ENCODE measurements at regions not wholly inside any gene's neighbourhood (a gene's known extent, or its start where the extent isn't known, plus 50 kb on each side); places are given as distances from the start of the nearest gene placed in this dataset.

- no peak for TF ChIP-seq FOXP2 (optimal IDR thresholded peaks at IDR 0.05; ENCODE audit: borderline replicate concordance, extremely low read depth, extremely low read length, insufficient read depth)
Observed at GRCh38 chr6:43949551-43949991, 177.7 kb downstream of the MRPL14 start.

DNA sequence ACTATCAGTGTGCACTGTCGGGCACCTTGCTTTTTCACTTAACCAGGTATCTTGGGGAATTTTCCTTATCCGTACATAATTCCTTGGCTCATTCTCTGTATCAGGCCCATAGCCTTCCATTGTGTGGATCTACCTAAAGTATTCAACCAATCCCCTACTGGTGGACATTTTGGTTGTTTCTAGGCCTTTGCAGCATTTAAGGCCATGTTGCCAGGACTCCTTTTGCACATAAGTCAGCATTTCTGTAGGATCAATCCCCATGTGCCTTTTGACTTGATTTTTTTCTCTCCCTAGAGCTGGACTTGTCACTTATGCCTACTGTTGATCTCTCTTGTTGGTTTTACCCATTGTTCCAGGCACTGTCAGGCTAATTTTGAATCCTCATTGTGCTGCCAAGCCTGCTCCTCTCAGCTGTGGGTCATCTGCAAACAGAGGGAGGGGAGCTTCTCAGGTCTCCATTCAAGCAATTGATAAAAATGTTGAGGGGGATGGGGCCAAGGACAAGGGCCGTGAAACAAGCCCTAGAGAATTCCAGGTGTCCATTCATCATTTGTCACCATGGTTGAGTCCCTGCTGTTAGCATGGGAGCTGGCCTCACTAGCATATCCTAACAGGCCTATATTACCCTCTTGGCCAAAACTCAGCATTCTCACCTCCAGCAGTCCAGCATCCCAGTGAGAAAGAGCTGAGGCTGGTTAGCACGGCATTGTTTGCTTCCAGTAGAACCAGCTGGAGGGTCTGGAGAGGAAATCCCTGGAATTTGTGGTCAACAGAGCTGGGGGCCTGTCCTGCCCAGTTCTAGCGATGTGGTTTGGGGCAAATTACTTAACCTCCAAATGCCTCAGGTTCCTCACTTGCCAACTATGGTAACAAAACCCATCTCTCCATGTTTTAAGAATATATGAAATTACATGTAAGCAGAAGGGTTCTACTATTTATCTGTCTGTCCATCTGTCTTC is 178.4 kb downstream of the MRPL14 start:
- TF ChIP-seq FOXP2 (optimal IDR thresholded peaks at IDR 0.05; ENCODE audit: borderline replicate concordance, extremely low read depth, extremely low read length, insufficient read depth): no peak
- TF ChIP-seq REST (IDR thresholded peaks at IDR 0.05; ENCODE audit: insufficient read depth in 1 of 2, low read depth in 2 of 2, low read length in 2 of 2): no peak
- TF ChIP-seq SIN3A (IDR thresholded peaks at IDR 0.05; ENCODE audit: borderline replicate concordance, insufficient read depth, low read length): no peak
- no peak for TF ChIP-seq POLR2AphosphoS5 (IDR thresholded peaks at IDR 0.05; ENCODE audit: low read depth, low read length)
- no peak for TF ChIP-seq TAF1 (IDR thresholded peaks at IDR 0.05; ENCODE audit: borderline replicate concordance, insufficient read depth, low read length)

DNA sequence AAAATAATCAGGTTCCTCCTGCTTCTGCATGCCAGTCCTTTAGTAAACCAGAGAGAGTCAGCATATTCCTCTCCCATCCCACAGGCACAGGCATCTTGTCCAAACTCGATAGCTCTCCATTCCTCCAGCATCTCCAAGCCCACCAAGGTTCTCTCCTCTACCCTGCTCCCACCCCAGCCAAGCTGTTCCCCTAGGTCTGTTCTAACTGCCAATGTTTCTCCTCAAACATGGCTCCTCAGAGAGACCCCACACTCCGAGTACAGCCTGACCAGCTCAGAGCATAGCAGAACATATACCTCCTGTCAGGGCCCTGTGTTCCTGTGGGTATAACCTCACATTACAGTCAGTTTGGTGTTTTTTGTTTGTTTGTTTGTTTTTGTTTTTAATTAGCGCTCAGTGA is 177.8 kb downstream of the VEGFA start:
- TF ChIP-seq TAF1 (IDR thresholded peaks at IDR 0.05; ENCODE audit: borderline replicate concordance, insufficient read depth, low read length) (no peak), POLR2AphosphoS5 (IDR thresholded peaks at IDR 0.05; ENCODE audit: low read depth, low read length) (no peak), SIN3A (IDR thresholded peaks at IDR 0.05; ENCODE audit: borderline replicate concordance, insufficient read depth, low read length) (no peak), REST (IDR thresholded peaks at IDR 0.05; ENCODE audit: insufficient read depth in 1 of 2, low read depth in 2 of 2, low read length in 2 of 2) (no peak), FOXP2 (optimal IDR thresholded peaks at IDR 0.05; ENCODE audit: borderline replicate concordance, extremely low read depth, extremely low read length, insufficient read depth) (no peak)

DNA sequence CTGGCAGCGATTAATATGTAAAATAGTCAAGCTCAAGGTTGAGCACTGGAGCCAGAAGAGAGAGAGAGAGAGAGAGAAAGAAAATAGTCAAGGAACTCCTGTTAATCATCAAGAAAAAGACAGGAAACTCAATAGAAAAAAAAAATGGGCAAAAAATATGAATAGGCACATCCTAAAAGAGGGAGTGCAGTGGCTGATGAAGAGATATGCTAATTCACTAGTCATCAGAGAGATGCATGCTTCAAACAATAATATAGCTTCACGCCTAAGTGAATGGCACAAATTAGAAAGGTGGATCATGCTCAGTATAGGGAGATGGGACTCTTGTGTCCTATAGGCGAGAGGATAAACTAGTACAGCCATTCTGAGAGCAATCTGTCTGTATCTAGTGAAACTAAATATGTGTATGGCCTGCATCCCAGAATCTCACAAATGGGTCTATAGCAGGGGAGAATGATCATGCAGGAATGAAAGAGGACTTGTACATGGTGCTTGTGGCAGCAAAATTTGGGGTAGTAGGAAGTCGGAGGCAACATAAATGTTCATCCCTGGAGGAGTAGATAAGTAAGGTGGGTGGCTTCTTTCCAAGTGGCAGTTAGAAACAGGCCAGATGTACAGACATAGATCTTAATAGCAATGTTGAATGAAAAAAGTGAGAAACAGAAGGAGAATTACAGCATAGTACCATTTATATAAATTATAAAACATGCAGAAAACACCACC is 176.8 kb downstream of the VEGFA start:
- no peak for TF ChIP-seq POLR2AphosphoS5 (IDR thresholded peaks at IDR 0.05; ENCODE audit: low read depth, low read length)
- TF ChIP-seq SIN3A (IDR thresholded peaks at IDR 0.05; ENCODE audit: borderline replicate concordance, insufficient read depth, low read length): no peak
- TF ChIP-seq REST (IDR thresholded peaks at IDR 0.05; ENCODE audit: insufficient read depth in 1 of 2, low read depth in 2 of 2, low read length in 2 of 2): no peak
- no peak for TF ChIP-seq TAF1 (IDR thresholded peaks at IDR 0.05; ENCODE audit: borderline replicate concordance, insufficient read depth, low read length)
- TF ChIP-seq FOXP2 (optimal IDR thresholded peaks at IDR 0.05; ENCODE audit: borderline replicate concordance, extremely low read depth, extremely low read length, insufficient read depth): no peak

DNA sequence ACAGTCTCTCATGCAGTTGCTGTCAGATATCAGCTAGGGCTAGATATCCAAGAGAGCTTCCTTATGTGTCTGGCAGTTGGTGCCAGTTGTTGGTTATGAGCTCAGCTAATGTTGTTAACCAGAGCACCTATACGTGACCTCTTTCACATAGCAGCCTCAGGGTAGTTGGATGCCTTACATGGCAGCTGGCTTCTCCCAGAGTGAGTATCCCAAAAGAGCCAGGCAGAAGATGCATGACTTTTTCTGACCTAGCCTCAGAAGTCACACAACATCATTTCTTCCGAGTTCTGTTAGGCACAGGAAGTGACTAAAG is 175.7 kb downstream of the VEGFA start:
- TF ChIP-seq REST (IDR thresholded peaks at IDR 0.05; ENCODE audit: insufficient read depth in 1 of 2, low read depth in 2 of 2, low read length in 2 of 2) (no peak), TAF1 (IDR thresholded peaks at IDR 0.05; ENCODE audit: borderline replicate concordance, insufficient read depth, low read length) (no peak), SIN3A (IDR thresholded peaks at IDR 0.05; ENCODE audit: borderline replicate concordance, insufficient read depth, low read length) (no peak), FOXP2 (optimal IDR thresholded peaks at IDR 0.05; ENCODE audit: borderline replicate concordance, extremely low read depth, extremely low read length, insufficient read depth) (no peak), POLR2AphosphoS5 (IDR thresholded peaks at IDR 0.05; ENCODE audit: low read depth, low read length) (no peak)

All from PFSK-1 (cell line).